HCT116 (cell line): ENCODE measurements at regions not wholly inside any gene's neighbourhood (a gene's known extent, or its start where the extent isn't known, plus 50 kb on each side); places are given as distances from the start of the nearest gene placed in this dataset.

Source experiments
- ATAC-seq: fragments of 200-7000 bp; cut with Tn5 transposase; 2 replicates; pipeline ENCODE4 v1.9.1; 2020; ENCODE audit warnings: mild to moderate bottlenecking, moderate library complexity
- BruUV-seq: library from RNA; stranded (reverse); fragments of 400-500 nt; replicated peaks from 2 replicates; lab custom pipeline; 2021; lab: Mats Ljungman, UMichigan
- CTCF ChIA-PET: fragments of 300-600 bp; sonication (Branson Sonifier 250); formaldehyde crosslinking; loops from one replicate; lab custom pipeline; 2021; ENCODE audit warnings: antibody characterized with exemption; lab: Charles Lee
- POLR2A ChIA-PET: fragments of 300-600, 350-600 bp; sonication (Branson Sonifier 250); formaldehyde crosslinking; loops from one replicate; lab custom pipeline; 2021; ENCODE audit warnings: antibody characterized with exemption; lab: Charles Lee
- RAD21 ChIA-PET, 2 experiments: fragments of 300-600 bp; sonication (Branson Sonifier 250); formaldehyde crosslinking; loops; one replicate each; lab custom pipeline; 2023; ENCODE audit warnings: low total read pairs in 2 of 2; ENCODE audit not compliant: uncharacterized antibody in 2 of 2, unreplicated experiment in 2 of 2, low non-redundant PET in 1 of 2; lab: Charles Lee
- DNase-seq: peaks from one replicate; pipeline ENCODE4 v3.0.0-alpha.2; 2010; ENCODE audit warnings: low read depth, low spot score
- H2AFZ ChIP-seq: fragments of 200-600 bp; shearing (Covaris generic), sonication (generic); 2 replicates; pipeline ENCODE4 v1.6.1; 2017; ENCODE audit warnings: low read depth, mixed run types, mixed read lengths, antibody characterized with exemption, low read length; ENCODE audit not compliant: poor library complexity, severe bottlenecking
- H3K27ac ChIP-seq: 2 replicates; pipeline ENCODE4 v1.5.1; 2012; ENCODE audit warnings: low read depth, low read length
- H3K27me3 ChIP-seq: fragments of 200-600 bp; sonication (generic); 2 replicates; pipeline ENCODE4 v1.6.1; 2016; ENCODE audit warnings: mixed run types, low read length, mixed read lengths; ENCODE audit not compliant: insufficient read depth
- H3K36me3 ChIP-seq, 2 experiments: fragments of 200-500 bp in 1 of 2; fragments of 200-600 bp in 1 of 2; sonication (Bioruptor generic) in 1 of 2; sonication (generic) in 1 of 2; 2 replicates each; pipeline versions ENCODE4 v1.5.1 to v1.6.1; 2014 to 2016; ENCODE audit warnings: low read length in 2 of 2, inconsistent platforms in 1 of 2, mixed read lengths in 1 of 2, mixed run types in 1 of 2; ENCODE audit not compliant: insufficient read depth in 2 of 2, control insufficient read depth in 1 of 2
- H3K4me1 ChIP-seq, 2 experiments: fragments of 200-600 bp in 1 of 2; sonication (generic) in 1 of 2; 2 replicates each; pipeline versions ENCODE4 v1.5.1 to v1.6.1; 2012 to 2017; ENCODE audit warnings: low read length in 2 of 2, inconsistent platforms in 1 of 2, mild to moderate bottlenecking in 1 of 2, mixed read lengths in 1 of 2, mixed run types in 1 of 2, moderate library complexity in 1 of 2; ENCODE audit not compliant: insufficient read depth in 2 of 2, control insufficient read depth in 1 of 2
- H3K4me2 ChIP-seq: fragments of 200-600 bp; sonication (generic); 2 replicates; pipeline ENCODE4 v1.6.1; 2017; ENCODE audit warnings: mixed run types, low read length, mixed read lengths
- H3K4me3 ChIP-seq, 2 experiments: fragments of 200-600 bp in 1 of 2; sonication (generic) in 1 of 2; replicated peaks in 1 of 2; 2 replicates each; pipeline ENCODE4 v1.5.1; 2011 to 2016; ENCODE audit warnings: low read length in 2 of 2, control low read depth in 1 of 2, low read depth in 1 of 2, mild to moderate bottlenecking in 1 of 2, mixed read lengths in 1 of 2, mixed run types in 1 of 2
- H3K79me2 ChIP-seq: fragments of 200-600 bp; sonication (generic); 2 replicates; pipeline ENCODE4 v1.6.1; 2017; ENCODE audit warnings: mild to moderate bottlenecking, mixed run types, low read length, moderate library complexity, mixed read lengths; ENCODE audit not compliant: insufficient read depth
- H3K9ac ChIP-seq: fragments of 200-600 bp; sonication (generic); 2 replicates; pipeline ENCODE4 v1.6.1; 2016; ENCODE audit warnings: low read length, mixed read lengths
- H3K9me2 ChIP-seq: fragments of 200-600 bp; sonication (generic), shearing (Covaris generic); 2 replicates; pipeline ENCODE4 v1.6.1; 2017; ENCODE audit warnings: mixed run types, mild to moderate bottlenecking, moderate library complexity; ENCODE audit not compliant: insufficient read depth
- H3K9me3 ChIP-seq, 2 experiments: fragments of 200-500 bp in 1 of 2; fragments of 200-600 bp in 1 of 2; sonication (Bioruptor generic) in 1 of 2; sonication (generic) in 1 of 2; 2 replicates each; pipeline ENCODE4 v1.6.1; 2014 to 2017; ENCODE audit warnings: low read length in 2 of 2, mixed read lengths in 2 of 2, inconsistent platforms in 1 of 2, low read depth in 1 of 2, mild to moderate bottlenecking in 1 of 2, mixed run types in 1 of 2, moderate library complexity in 1 of 2; ENCODE audit not compliant: control insufficient read depth in 1 of 2, insufficient read depth in 1 of 2
- H4K20me1 ChIP-seq: fragments of 200-600 bp; sonication (generic), shearing (Covaris generic); 2 replicates; pipeline ENCODE4 v1.6.1; 2017; ENCODE audit warnings: mixed run types, mild to moderate bottlenecking, moderate library complexity; ENCODE audit not compliant: insufficient read depth
- CBX3 ChIP-seq: IDR thresholded peaks from 2 replicates; pipeline ENCODE4 v1.6.1; 2012; ENCODE audit warnings: low read depth
- EGR1 ChIP-seq: IDR thresholded peaks from 2 replicates; pipeline ENCODE4 v1.6.1; 2012; ENCODE audit warnings: low read depth
- FOSL1 ChIP-seq: IDR thresholded peaks from 2 replicates; pipeline ENCODE4 v1.6.1; 2012; ENCODE audit warnings: low read depth
- POLR2AphosphoS5 ChIP-seq: IDR thresholded peaks from 2 replicates; pipeline ENCODE4 v1.6.1; 2011; ENCODE audit warnings: mild to moderate bottlenecking, low read depth, low read length, moderate library complexity
- RAD21 ChIP-seq: IDR thresholded peaks from 2 replicates; pipeline ENCODE4 v1.6.1; 2012; ENCODE audit warnings: low read depth, mild to moderate bottlenecking
- SIN3A ChIP-seq: IDR thresholded peaks from 2 replicates; pipeline ENCODE4 v1.6.1; 2012; ENCODE audit warnings: low read depth
- SP1 ChIP-seq: IDR thresholded peaks from 2 replicates; pipeline ENCODE4 v1.6.1; 2012; ENCODE audit warnings: low read depth
- TCF7L2 ChIP-seq: IDR thresholded peaks from 2 replicates; pipeline ENCODE4 v1.7.0; 2011; ENCODE audit warnings: borderline replicate concordance, inconsistent platforms; ENCODE audit not compliant: insufficient read depth, insufficient read length; ENCODE audit errors: extremely low read depth
- YY1 ChIP-seq: IDR thresholded peaks from 2 replicates; pipeline ENCODE4 v1.6.1; 2011; ENCODE audit warnings: low read length, low read depth, moderate library complexity, mild to moderate bottlenecking; ENCODE audit not compliant: insufficient replicate concordance; ENCODE audit errors: extremely low read depth
- ZNF274 ChIP-seq: fragments of 200-500 bp; sonication (Bioruptor generic); IDR thresholded peaks from 2 replicates; pipeline ENCODE4 v1.6.1; 2014; ENCODE audit warnings: mild to moderate bottlenecking, low read depth, low read length, inconsistent platforms
- intact Hi-C: fragments of 100-400 bp; cut with micrococcal nuclease; formaldehyde crosslinking; loops from 2 replicates; pipeline ENCODE4 v1.10.0; 2022
- TF ChIP-seq, protein P1 (sequence below): IDR thresholded peaks from 2 replicates; pipeline ENCODE4 v1.6.1; 2011; ENCODE audit warnings: mild to moderate bottlenecking, low read length, moderate library complexity; ENCODE audit not compliant: insufficient replicate concordance; ENCODE audit errors: extremely low read depth
- TF ChIP-seq, protein P2 (sequence below): IDR thresholded peaks from 2 replicates; pipeline ENCODE4 v1.6.1; 2012; ENCODE audit warnings: low read depth
- TF ChIP-seq, protein P3 (sequence below), 3 experiments: fragments of 200-600 bp in 1 of 3; sonication (generic) in 1 of 3; IDR thresholded peaks in 2 of 3; conservative IDR thresholded peaks in 1 of 3; 2 replicates each; pipeline ENCODE4 v1.5.1; 2012 to 2017; ENCODE audit warnings: low read depth in 2 of 3, low read length in 2 of 3, antibody characterized with exemption in 1 of 3, borderline replicate concordance in 1 of 3, control low read depth in 1 of 3, mild to moderate bottlenecking in 1 of 3, mixed read lengths in 1 of 3, mixed run types in 1 of 3, moderate library complexity in 1 of 3; ENCODE audit not compliant: insufficient read depth in 1 of 3
- TF ChIP-seq, protein P4 (sequence below): IDR thresholded peaks from 2 replicates; pipeline ENCODE4 v1.6.1; 2012

DNA sequence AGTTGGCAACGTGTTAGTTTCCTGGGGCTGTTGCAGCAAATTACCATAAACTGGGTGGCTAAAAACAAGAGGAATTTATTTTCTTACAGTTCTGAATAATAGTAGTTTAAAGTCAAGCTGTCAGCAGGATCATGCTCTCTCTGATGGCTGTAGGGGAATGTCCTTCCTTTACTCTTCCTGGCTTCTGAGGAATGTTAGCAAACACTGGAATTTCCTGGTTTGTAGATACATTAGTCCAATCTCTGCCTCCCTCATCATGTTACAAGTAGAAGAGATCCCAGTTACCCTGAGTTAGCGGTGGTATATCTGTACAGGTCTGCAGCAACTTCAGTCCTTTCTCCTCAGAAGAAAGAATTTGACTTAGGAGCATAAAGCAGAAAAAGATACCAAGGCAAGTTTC, 2249.1 kb downstream of the NCAM2 start (continued):
- TF ChIP-seq, protein P1, sequence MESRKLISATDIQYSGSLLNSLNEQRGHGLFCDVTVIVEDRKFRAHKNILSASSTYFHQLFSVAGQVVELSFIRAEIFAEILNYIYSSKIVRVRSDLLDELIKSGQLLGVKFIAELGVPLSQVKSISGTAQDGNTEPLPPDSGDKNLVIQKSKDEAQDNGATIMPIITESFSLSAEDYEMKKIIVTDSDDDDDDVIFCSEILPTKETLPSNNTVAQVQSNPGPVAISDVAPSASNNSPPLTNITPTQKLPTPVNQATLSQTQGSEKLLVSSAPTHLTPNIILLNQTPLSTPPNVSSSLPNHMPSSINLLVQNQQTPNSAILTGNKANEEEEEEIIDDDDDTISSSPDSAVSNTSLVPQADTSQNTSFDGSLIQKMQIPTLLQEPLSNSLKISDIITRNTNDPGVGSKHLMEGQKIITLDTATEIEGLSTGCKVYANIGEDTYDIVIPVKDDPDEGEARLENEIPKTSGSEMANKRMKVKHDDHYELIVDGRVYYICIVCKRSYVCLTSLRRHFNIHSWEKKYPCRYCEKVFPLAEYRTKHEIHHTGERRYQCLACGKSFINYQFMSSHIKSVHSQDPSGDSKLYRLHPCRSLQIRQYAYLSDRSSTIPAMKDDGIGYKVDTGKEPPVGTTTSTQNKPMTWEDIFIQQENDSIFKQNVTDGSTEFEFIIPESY: no peak
- no peak for TF ChIP-seq ZNF274

DNA sequence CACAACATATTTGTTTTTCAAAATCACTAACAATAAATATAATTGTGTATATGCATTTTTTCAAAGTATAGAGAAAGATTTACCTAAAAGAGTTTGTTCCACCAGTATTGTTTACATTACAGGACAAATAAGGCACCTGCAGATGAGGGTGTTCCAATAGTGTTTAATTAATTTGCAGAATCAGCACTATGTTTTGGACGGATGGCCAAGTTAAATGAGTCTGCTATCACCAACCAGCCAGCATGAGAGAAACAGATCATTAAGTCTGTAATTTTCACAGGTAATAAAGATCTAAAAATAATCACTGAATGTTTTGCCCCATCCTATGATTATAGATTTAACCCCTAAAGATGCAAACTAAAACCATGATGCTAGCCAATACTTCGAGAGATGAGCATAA, 2247.0 kb downstream of the NCAM2 start:
- Histone ChIP-seq H3K9me2 (no peaks in the 10 kb centered on the region), H3K27ac (no peak overlapping the region), H3K9ac (no peak overlapping the region), H3K79me2 (no peaks in the 10 kb centered on the region), H3K36me3 (no peaks in the 10 kb centered on the region), H3K27me3 (no peaks in the 10 kb centered on the region), H3K4me1 (no peaks in the 10 kb centered on the region), H3K4me2 (no peak overlapping the region), H3K9me3 (peaks cover 28 to 30% of the 10 kb centered on the region in 2 experiments; a peak in 2 of 4 replicates), H3K4me3 (no peak overlapping the region), H4K20me1 (no peaks in the 10 kb centered on the region), H2AFZ (no peak overlapping the region)
- ATAC-seq (no peak), DNase-seq (no peak)
- ChIA-PET POLR2A (no interaction called here), RAD21 (no interaction called here), CTCF (no interaction called here)
- no TSS peak for BruUV-seq
- intact Hi-C loops: no loop called here
- TF ChIP-seq ZNF274: no peak
- no peak for TF ChIP-seq EGR1
- TF ChIP-seq CBX3: no peak
- no peak for TF ChIP-seq FOSL1
- no peak for TF ChIP-seq RAD21
- TF ChIP-seq, protein P1: no peak
- TF ChIP-seq, protein P2, sequence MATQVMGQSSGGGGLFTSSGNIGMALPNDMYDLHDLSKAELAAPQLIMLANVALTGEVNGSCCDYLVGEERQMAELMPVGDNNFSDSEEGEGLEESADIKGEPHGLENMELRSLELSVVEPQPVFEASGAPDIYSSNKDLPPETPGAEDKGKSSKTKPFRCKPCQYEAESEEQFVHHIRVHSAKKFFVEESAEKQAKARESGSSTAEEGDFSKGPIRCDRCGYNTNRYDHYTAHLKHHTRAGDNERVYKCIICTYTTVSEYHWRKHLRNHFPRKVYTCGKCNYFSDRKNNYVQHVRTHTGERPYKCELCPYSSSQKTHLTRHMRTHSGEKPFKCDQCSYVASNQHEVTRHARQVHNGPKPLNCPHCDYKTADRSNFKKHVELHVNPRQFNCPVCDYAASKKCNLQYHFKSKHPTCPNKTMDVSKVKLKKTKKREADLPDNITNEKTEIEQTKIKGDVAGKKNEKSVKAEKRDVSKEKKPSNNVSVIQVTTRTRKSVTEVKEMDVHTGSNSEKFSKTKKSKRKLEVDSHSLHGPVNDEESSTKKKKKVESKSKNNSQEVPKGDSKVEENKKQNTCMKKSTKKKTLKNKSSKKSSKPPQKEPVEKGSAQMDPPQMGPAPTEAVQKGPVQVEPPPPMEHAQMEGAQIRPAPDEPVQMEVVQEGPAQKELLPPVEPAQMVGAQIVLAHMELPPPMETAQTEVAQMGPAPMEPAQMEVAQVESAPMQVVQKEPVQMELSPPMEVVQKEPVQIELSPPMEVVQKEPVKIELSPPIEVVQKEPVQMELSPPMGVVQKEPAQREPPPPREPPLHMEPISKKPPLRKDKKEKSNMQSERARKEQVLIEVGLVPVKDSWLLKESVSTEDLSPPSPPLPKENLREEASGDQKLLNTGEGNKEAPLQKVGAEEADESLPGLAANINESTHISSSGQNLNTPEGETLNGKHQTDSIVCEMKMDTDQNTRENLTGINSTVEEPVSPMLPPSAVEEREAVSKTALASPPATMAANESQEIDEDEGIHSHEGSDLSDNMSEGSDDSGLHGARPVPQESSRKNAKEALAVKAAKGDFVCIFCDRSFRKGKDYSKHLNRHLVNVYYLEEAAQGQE: no peak
- TF ChIP-seq POLR2AphosphoS5: no peak
- TF ChIP-seq, protein P3, sequence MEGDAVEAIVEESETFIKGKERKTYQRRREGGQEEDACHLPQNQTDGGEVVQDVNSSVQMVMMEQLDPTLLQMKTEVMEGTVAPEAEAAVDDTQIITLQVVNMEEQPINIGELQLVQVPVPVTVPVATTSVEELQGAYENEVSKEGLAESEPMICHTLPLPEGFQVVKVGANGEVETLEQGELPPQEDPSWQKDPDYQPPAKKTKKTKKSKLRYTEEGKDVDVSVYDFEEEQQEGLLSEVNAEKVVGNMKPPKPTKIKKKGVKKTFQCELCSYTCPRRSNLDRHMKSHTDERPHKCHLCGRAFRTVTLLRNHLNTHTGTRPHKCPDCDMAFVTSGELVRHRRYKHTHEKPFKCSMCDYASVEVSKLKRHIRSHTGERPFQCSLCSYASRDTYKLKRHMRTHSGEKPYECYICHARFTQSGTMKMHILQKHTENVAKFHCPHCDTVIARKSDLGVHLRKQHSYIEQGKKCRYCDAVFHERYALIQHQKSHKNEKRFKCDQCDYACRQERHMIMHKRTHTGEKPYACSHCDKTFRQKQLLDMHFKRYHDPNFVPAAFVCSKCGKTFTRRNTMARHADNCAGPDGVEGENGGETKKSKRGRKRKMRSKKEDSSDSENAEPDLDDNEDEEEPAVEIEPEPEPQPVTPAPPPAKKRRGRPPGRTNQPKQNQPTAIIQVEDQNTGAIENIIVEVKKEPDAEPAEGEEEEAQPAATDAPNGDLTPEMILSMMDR (IDR thresholded peaks at IDR 0.05 in 2 of 3, conservative IDR thresholded peaks at IDR 0.05 in 1 of 3; ENCODE audit: borderline replicate concordance in 1 of 3, insufficient read depth in 1 of 3, low read depth in 2 of 3, low read length in 2 of 3): no peak
- no peak for TF ChIP-seq TCF7L2
- no peak for TF ChIP-seq SIN3A
- TF ChIP-seq SP1: no peak
- TF ChIP-seq YY1: no peak
- TF ChIP-seq, protein P4, sequence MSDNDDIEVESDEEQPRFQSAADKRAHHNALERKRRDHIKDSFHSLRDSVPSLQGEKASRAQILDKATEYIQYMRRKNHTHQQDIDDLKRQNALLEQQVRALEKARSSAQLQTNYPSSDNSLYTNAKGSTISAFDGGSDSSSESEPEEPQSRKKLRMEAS: no peak
